A549 (cell line): ENCODE measurements at regions not wholly inside any gene's neighbourhood (a gene's known extent, or its start where the extent isn't known, plus 50 kb on each side); places are given as distances from the start of the nearest gene placed in this dataset.

ENCODE experiments used
- CBX2 ChIP-seq: fragments of 200-600 bp; sonication (generic); IDR thresholded peaks from 2 replicates; pipeline ENCODE4 v1.6.1; 2016; ENCODE audit warnings: low read depth, mild to moderate bottlenecking, borderline replicate concordance
- CHD2 ChIP-seq: fragments of 150-350 bp; IDR thresholded peaks from 2 replicates; pipeline ENCODE4 v1.6.1; 2014; ENCODE audit warnings: low read length; ENCODE audit not compliant: partially characterized antibody
- CTCF ChIP-seq: fragments of >200 bp; sonication (Bioruptor Twin); formaldehyde crosslinking; IDR thresholded peaks from 3 replicates; pipeline ENCODE4 v1.5.1; 2016
- POLR2A ChIP-seq: IDR thresholded peaks from 2 replicates; pipeline ENCODE4 v1.6.1; 2012; ENCODE audit warnings: mild to moderate bottlenecking, low read length
- RAD21 ChIP-seq, 2 experiments: fragments of >200 bp in 1 of 2; sonication (Bioruptor Twin) in 1 of 2; formaldehyde crosslinking in 1 of 2; IDR thresholded peaks in 1 of 2; conservative IDR thresholded peaks in 1 of 2; 2 replicates in 1 of 2; 3 replicates in 1 of 2; pipeline ENCODE4 v1.6.1; 2012 to 2018; ENCODE audit warnings: inconsistent platforms in 1 of 2
- SMC3 ChIP-seq: fragments of >200 bp; sonication (Bioruptor Twin); formaldehyde crosslinking; IDR thresholded peaks from 3 replicates; pipeline ENCODE4 v1.6.1; 2018; ENCODE audit warnings: inconsistent platforms

GRCh38 chr17:54466875-54467274 lies 433.8 kb upstream of the TOM1L1 start:
- TF ChIP-seq CHD2: no peak
- TF ChIP-seq SMC3: no peak
- TF ChIP-seq CBX2: no peak
- no peak for TF ChIP-seq CTCF
- TF ChIP-seq POLR2A: no peak
- no peak for TF ChIP-seq RAD21 (conservative IDR thresholded peaks at IDR 0.05 in 1 of 2, IDR thresholded peaks at IDR 0.05 in 1 of 2)
